ENCODE measurements at regions not wholly inside any gene's neighbourhood (a gene's known extent, or its start where the extent isn't known, plus 50 kb on each side); places are given as distances from the start of the nearest gene placed in this dataset.

DNA sequence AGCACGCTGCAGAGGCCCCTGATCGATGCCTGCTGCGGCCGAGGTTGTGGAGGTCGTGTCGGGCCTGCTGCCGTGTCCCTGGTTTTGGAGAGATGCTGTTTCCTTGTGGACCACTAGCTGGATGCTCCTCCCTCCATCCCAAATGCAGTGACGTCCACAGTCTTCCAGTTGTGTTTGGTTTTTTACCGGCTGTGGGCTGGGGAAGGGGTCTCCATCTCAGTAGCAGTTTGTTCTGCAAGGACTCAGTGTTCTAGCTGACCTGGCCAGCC, 143.0 kb upstream of the SHH start:
- TF ChIP-seq, protein P1, sequence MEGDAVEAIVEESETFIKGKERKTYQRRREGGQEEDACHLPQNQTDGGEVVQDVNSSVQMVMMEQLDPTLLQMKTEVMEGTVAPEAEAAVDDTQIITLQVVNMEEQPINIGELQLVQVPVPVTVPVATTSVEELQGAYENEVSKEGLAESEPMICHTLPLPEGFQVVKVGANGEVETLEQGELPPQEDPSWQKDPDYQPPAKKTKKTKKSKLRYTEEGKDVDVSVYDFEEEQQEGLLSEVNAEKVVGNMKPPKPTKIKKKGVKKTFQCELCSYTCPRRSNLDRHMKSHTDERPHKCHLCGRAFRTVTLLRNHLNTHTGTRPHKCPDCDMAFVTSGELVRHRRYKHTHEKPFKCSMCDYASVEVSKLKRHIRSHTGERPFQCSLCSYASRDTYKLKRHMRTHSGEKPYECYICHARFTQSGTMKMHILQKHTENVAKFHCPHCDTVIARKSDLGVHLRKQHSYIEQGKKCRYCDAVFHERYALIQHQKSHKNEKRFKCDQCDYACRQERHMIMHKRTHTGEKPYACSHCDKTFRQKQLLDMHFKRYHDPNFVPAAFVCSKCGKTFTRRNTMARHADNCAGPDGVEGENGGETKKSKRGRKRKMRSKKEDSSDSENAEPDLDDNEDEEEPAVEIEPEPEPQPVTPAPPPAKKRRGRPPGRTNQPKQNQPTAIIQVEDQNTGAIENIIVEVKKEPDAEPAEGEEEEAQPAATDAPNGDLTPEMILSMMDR (IDR thresholded peaks at IDR 0.05; ENCODE audit: low read depth, low read length, missing control alignments) = no peak
- no peak for DNase-seq
- in situ Hi-C loops (cut with HindIII; ENCODE audit: low pct_ligation_motif_present, low sequenced_read_pairs) = no loop called here
- no peak overlapping the region for H3K4me3 ChIP-seq (ENCODE audit: low read depth, low read length)
- no peaks in the 10 kb centered on the region for H3K27me3 ChIP-seq (replicated peaks)
- H3K36me3 ChIP-seq (replicated peaks) = no peaks in the 10 kb centered on the region
- no peak overlapping the region for H3K27ac ChIP-seq

DNA sequence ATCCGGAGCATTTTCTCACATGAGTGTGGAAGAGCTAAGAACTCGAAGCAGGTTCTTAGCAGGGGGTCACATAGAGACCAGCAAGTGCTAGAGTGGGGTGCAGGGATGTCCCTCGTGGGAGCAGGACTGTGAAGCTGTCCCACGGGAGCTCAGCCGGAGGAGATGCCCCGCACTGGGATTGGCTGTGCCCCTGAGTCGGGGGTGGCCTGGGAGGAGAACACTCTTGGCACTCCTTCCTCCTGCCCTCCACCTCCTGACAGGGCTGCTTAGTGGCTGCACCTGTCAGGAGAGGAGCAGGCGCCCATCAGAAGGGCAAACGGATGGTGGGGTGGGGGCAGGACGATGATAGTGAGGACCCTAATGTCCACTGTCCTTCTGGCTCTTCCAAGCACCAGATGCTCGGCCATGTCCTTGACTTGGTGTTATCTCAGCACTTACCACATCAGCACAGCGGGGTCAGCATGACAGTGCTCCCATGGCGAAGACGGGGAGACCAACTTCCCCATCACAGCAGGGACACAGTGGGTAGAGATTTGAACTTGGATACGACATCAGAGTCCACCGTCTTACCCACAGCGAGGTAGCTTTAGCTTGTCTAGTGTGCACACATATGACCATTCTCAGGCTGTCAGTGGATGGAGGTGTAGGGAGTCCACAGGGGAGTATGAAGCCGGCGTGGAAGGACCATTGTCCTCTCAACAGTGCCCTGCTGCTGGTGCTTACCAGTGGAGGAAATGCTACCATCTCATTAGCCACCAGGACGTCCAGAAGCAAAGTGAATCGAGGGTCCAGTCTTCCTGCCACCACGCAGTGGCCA, 142.5 kb upstream of the SHH start:
- Histone ChIP-seq H3K27ac (no peak overlapping the region), H3K36me3 (replicated peaks) (no peaks in the 10 kb centered on the region), H3K4me3 (ENCODE audit: low read depth, low read length) (no peak overlapping the region), H3K27me3 (replicated peaks) (no peaks in the 10 kb centered on the region)
- in situ Hi-C loops (cut with HindIII; ENCODE audit: low pct_ligation_motif_present, low sequenced_read_pairs) = no loop called here
- no peak for DNase-seq
- TF ChIP-seq, protein P1 (IDR thresholded peaks at IDR 0.05; ENCODE audit: low read depth, low read length, missing control alignments) = no peak

DNA sequence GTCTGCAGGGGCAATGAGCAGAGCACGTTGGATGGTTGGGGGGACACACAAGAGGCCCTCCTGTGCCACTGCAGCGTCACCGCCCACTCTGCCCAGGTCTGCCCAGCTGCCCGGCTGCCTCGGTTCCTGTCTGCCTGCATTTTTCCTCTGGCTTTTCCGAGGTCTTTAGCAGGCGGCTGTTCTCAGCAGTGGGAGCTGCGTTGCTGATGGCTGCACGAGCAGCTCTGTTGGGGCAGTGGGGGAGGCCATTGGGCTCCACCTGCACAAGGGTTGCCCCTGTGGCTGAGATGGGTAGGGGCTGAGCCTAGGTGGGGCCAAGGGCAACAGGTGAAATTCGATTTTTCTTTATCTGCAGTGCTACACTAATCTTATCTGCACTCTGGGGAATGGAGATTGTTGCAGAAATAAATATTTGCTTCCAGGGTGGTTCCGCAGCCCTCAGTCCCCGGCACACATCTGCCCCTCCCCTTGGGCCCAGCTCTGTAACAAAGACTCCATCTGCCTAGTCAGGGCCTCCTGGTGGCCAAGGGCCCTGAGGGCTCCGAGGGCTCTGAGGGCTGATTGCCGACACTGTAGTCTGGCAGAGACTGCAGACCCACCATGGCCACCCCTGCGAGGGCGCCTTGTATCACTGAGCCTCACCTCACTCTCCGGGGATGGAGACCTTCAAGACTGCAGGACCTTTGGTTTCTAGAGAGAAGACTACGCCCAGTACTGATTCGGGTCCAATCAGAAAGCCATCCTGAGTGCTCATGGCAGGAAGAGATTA, 141.7 kb upstream of the SHH start:
- Histone ChIP-seq H3K36me3 (replicated peaks) (no peaks in the 10 kb centered on the region), H3K27ac (no peak overlapping the region), H3K4me3 (ENCODE audit: low read depth, low read length) (no peak overlapping the region), H3K27me3 (replicated peaks) (no peaks in the 10 kb centered on the region)
- in situ Hi-C loops (cut with HindIII; ENCODE audit: low pct_ligation_motif_present, low sequenced_read_pairs) = no loop called here
- TF ChIP-seq, protein P1 (IDR thresholded peaks at IDR 0.05; ENCODE audit: low read depth, low read length, missing control alignments) = no peak
- no peak for DNase-seq

DNA sequence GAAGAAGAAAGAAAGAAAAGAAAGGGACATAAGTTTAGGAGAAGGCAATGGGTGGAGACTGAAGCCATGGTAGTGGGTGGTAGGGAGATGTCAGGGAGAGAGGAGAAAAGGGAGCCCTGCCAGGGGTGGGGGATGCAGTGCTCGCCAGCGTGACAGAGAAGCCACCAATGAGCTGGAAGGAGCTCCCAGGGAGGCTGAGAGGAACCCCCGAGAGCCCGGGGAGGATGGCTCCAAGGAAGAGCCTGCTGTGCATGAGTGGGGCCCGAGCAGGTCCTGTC, 141.2 kb upstream of the SHH start:
- Histone ChIP-seq H3K4me3 (ENCODE audit: low read depth, low read length) (no peak overlapping the region), H3K36me3 (replicated peaks) (no peaks in the 10 kb centered on the region), H3K27ac (no peak overlapping the region), H3K27me3 (replicated peaks) (no peaks in the 10 kb centered on the region)
- in situ Hi-C loops (cut with HindIII; ENCODE audit: low pct_ligation_motif_present, low sequenced_read_pairs) = no loop called here
- DNase-seq = no peak
- TF ChIP-seq, protein P1 (IDR thresholded peaks at IDR 0.05; ENCODE audit: low read depth, low read length, missing control alignments) = no peak

DNA sequence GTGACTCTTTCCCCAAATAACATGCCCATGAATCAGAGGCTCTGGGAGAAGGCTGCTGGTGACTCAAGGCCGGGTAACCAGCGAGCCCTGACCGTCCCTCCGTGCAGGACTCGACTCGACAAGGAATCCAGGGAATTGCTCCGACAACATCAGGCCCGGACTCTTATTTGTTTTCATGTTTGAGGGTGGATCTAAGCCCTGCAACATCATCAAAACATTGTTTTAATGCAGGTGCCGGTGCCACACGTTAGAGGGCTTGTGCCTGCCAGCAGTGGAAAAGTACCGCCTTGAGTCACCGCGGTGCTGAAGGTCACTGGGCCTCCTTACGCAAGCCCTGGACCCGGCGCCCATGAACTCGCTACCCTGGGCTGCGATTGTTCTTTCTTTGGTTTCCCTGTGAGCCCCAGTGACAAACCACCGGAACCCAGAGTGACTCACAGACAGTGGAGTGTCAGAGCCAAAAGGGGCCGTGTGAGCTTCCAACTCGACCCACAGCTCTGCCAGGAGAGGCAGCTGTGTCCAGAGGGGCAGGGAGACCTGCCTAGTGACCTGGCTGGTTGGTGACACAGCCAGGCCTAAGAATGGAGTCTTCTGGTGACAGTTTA, 139.4 kb upstream of the SHH start:
- Histone ChIP-seq H3K27ac (peak overlapping the region; percentile 92), H3K4me3 (ENCODE audit: low read depth, low read length) (peak overlapping the region; percentile 24), H3K36me3 (replicated peaks) (no peaks in the 10 kb centered on the region), H3K27me3 (replicated peaks) (no peaks in the 10 kb centered on the region)
- TF ChIP-seq, protein P1 (IDR thresholded peaks at IDR 0.05; ENCODE audit: low read depth, low read length, missing control alignments) = no peak
- peak; percentile 93 for DNase-seq
- in situ Hi-C loops (cut with HindIII; ENCODE audit: low pct_ligation_motif_present, low sequenced_read_pairs) = no loop called here

All from brain microvascular endothelial cell (primary cell).